GM21360 (cell line): ENCODE measurements at regions not wholly inside any gene's neighbourhood (a gene's known extent, or its start where the extent isn't known, plus 50 kb on each side); places are given as distances from the start of the nearest gene placed in this dataset.

Experiments used
- ATAC-seq: cut with Tn5 transposase; IDR thresholded peaks from one replicate; pipeline ENCODE4 v1.9.1; 2021; ENCODE audit warnings: mild to moderate bottlenecking, moderate library complexity; ENCODE audit not compliant: unreplicated experiment

- ATAC-seq: no peak
Observed at GRCh38 chr2:53286345-53286744, 481.3 kb upstream of the CHAC2 start.

- ATAC-seq: no peak
Observed at GRCh38 chr2:53275743-53276142, 491.9 kb upstream of the CHAC2 start.

- ATAC-seq: no peak
Observed at GRCh38 chr2:53268626-53269025, 499.0 kb upstream of the CHAC2 start.

GRCh38 chr2:53268086-53268485 lies 499.5 kb upstream of the CHAC2 start:
- no peak for ATAC-seq

- no peak for ATAC-seq
Observed at GRCh38 chr2:53265544-53266299, 501.9 kb upstream of the CHAC2 start.

- no peak for ATAC-seq
Observed at GRCh38 chr2:53260568-53260967, 507.0 kb upstream of the CHAC2 start.

GRCh38 chr2:53259395-53260009 lies 508.1 kb upstream of the CHAC2 start:
- ATAC-seq: no peak

GRCh38 chr2:53257287-53257686 lies 510.3 kb upstream of the CHAC2 start:
- ATAC-seq: no peak

- no peak for ATAC-seq
Observed at GRCh38 chr2:53253244-53253643, 514.4 kb upstream of the CHAC2 start.

- ATAC-seq: no peak
Observed at GRCh38 chr2:53252115-53252514, 515.5 kb upstream of the CHAC2 start.

GRCh38 chr2:53247956-53248735 lies 519.5 kb upstream of the CHAC2 start:
- no peak for ATAC-seq

GRCh38 chr2:53243430-53243829 lies 524.2 kb upstream of the CHAC2 start:
- no peak for ATAC-seq

- ATAC-seq: no peak
Observed at GRCh38 chr2:53242090-53242489, 525.5 kb upstream of the CHAC2 start.

- ATAC-seq: no peak
Observed at GRCh38 chr2:53235836-53236582, 531.6 kb upstream of the CHAC2 start.

- no peak for ATAC-seq
Observed at GRCh38 chr2:53234548-53234903, 533.1 kb upstream of the CHAC2 start.

- ATAC-seq: no peak
Observed at GRCh38 chr2:53233759-53234547, 533.7 kb upstream of the CHAC2 start.

- no peak for ATAC-seq
Observed at GRCh38 chr2:53231908-53232307, 535.7 kb upstream of the CHAC2 start.

GRCh38 chr2:53230691-53231090 lies 536.9 kb upstream of the CHAC2 start:
- ATAC-seq: no peak

- ATAC-seq: no peak
Observed at GRCh38 chr2:53227535-53227934, 540.1 kb upstream of the CHAC2 start.

- no peak for ATAC-seq
Observed at GRCh38 chr2:53220969-53221368, 546.6 kb upstream of the CHAC2 start.
